ENCODE measurements at regions not wholly inside any gene's neighbourhood (a gene's known extent, or its start where the extent isn't known, plus 50 kb on each side); places are given as distances from the start of the nearest gene placed in this dataset.

- no peaks in the 10 kb centered on the region for H3K36me3 ChIP-seq (ENCODE audit: insufficient read depth, low read length)
- DNase-seq (no peak), ATAC-seq (ENCODE audit: insufficient read depth, low read depth) (no peak)
- H4K20me1 ChIP-seq (ENCODE audit: insufficient read depth, low read length), result no peaks in the 10 kb centered on the region
- H3K4me1 ChIP-seq (ENCODE audit: insufficient read depth, low read length), result no peaks in the 10 kb centered on the region
- no peak overlapping the region for H3K9ac ChIP-seq (ENCODE audit: low read depth, low read length)
- H3K4me2 ChIP-seq (ENCODE audit: insufficient read depth, low read length), result no peak overlapping the region
- no peak overlapping the region for H2AFZ ChIP-seq (ENCODE audit: low read depth, low read length)
- no peak for TF ChIP-seq EZH2 (IDR thresholded peaks at IDR 0.05; ENCODE audit: borderline replicate concordance, low read depth, low read length, severe bottlenecking)
- TF ChIP-seq CTCF (IDR thresholded peaks at IDR 0.05; ENCODE audit: borderline replicate concordance, extremely low read depth, low read length, poor library complexity, severe bottlenecking), result no peak
- H3K9me3 ChIP-seq (ENCODE audit: insufficient read depth, low read length, severe bottlenecking), result no peaks in the 10 kb centered on the region
- no peaks in the 10 kb centered on the region for H3K79me2 ChIP-seq (ENCODE audit: insufficient read depth, low read length)
- H3K4me3 ChIP-seq (ENCODE audit: low read depth in 1 of 2, low read length in 2 of 2), result no peak overlapping the region
- no peaks in the 10 kb centered on the region for H3K27me3 ChIP-seq (ENCODE audit: insufficient read depth, low read length, poor library complexity)
- H3K27ac ChIP-seq (ENCODE audit: low read length), result no peak overlapping the region
These were observed 295.3 kb upstream of the CTSO start for GRCh38 chr4:156248917-156249316.

GRCh38 chr4:156247470-156247869, 293.8 kb upstream of the CTSO start:
- TF ChIP-seq CTCF (IDR thresholded peaks at IDR 0.05; ENCODE audit: borderline replicate concordance, extremely low read depth, low read length, poor library complexity, severe bottlenecking), result no peak
- no peak for TF ChIP-seq EZH2 (IDR thresholded peaks at IDR 0.05; ENCODE audit: borderline replicate concordance, low read depth, low read length, severe bottlenecking)
- Histone ChIP-seq H3K4me3 (ENCODE audit: low read depth in 1 of 2, low read length in 2 of 2) (no peak overlapping the region), H3K4me1 (ENCODE audit: insufficient read depth, low read length) (no peaks in the 10 kb centered on the region), H2AFZ (ENCODE audit: low read depth, low read length) (no peak overlapping the region), H3K4me2 (ENCODE audit: insufficient read depth, low read length) (no peak overlapping the region), H3K27me3 (ENCODE audit: insufficient read depth, low read length, poor library complexity) (no peaks in the 10 kb centered on the region), H4K20me1 (ENCODE audit: insufficient read depth, low read length) (no peaks in the 10 kb centered on the region), H3K9ac (ENCODE audit: low read depth, low read length) (no peak overlapping the region), H3K36me3 (ENCODE audit: insufficient read depth, low read length) (no peaks in the 10 kb centered on the region), H3K79me2 (ENCODE audit: insufficient read depth, low read length) (no peaks in the 10 kb centered on the region), H3K27ac (ENCODE audit: low read length) (no peak overlapping the region), H3K9me3 (ENCODE audit: insufficient read depth, low read length, severe bottlenecking) (no peaks in the 10 kb centered on the region)
- DNase-seq, result no peak
- ATAC-seq (ENCODE audit: insufficient read depth, low read depth), result no peak

GRCh38 chr4:156243015-156243414, 289.3 kb upstream of the CTSO start:
- Histone ChIP-seq H3K27me3 (ENCODE audit: insufficient read depth, low read length, poor library complexity) (no peaks in the 10 kb centered on the region), H3K9ac (ENCODE audit: low read depth, low read length) (no peak overlapping the region), H3K79me2 (ENCODE audit: insufficient read depth, low read length) (no peaks in the 10 kb centered on the region), H2AFZ (ENCODE audit: low read depth, low read length) (no peak overlapping the region), H3K4me1 (ENCODE audit: insufficient read depth, low read length) (no peaks in the 10 kb centered on the region), H3K27ac (ENCODE audit: low read length) (no peak overlapping the region), H3K36me3 (ENCODE audit: insufficient read depth, low read length) (no peaks in the 10 kb centered on the region), H3K4me3 (ENCODE audit: low read depth in 1 of 2, low read length in 2 of 2) (no peak overlapping the region), H3K4me2 (ENCODE audit: insufficient read depth, low read length) (no peak overlapping the region), H3K9me3 (ENCODE audit: insufficient read depth, low read length, severe bottlenecking) (no peaks in the 10 kb centered on the region), H4K20me1 (ENCODE audit: insufficient read depth, low read length) (no peaks in the 10 kb centered on the region)
- DNase-seq (no peak), ATAC-seq (ENCODE audit: insufficient read depth, low read depth) (no peak)
- TF ChIP-seq EZH2 (IDR thresholded peaks at IDR 0.05; ENCODE audit: borderline replicate concordance, low read depth, low read length, severe bottlenecking), result no peak
- TF ChIP-seq CTCF (IDR thresholded peaks at IDR 0.05; ENCODE audit: borderline replicate concordance, extremely low read depth, low read length, poor library complexity, severe bottlenecking), result no peak

- ATAC-seq (ENCODE audit: insufficient read depth, low read depth) (no peak), DNase-seq (no peak)
- H3K4me1 ChIP-seq (ENCODE audit: insufficient read depth, low read length), result no peaks in the 10 kb centered on the region
- no peak overlapping the region for H3K4me3 ChIP-seq (ENCODE audit: low read depth in 1 of 2, low read length in 2 of 2)
- H3K9ac ChIP-seq (ENCODE audit: low read depth, low read length), result no peak overlapping the region
- H4K20me1 ChIP-seq (ENCODE audit: insufficient read depth, low read length), result no peaks in the 10 kb centered on the region
- no peaks in the 10 kb centered on the region for H3K79me2 ChIP-seq (ENCODE audit: insufficient read depth, low read length)
- no peak overlapping the region for H3K27ac ChIP-seq (ENCODE audit: low read length)
- H2AFZ ChIP-seq (ENCODE audit: low read depth, low read length), result no peak overlapping the region
- no peaks in the 10 kb centered on the region for H3K27me3 ChIP-seq (ENCODE audit: insufficient read depth, low read length, poor library complexity)
- TF ChIP-seq EZH2 (IDR thresholded peaks at IDR 0.05; ENCODE audit: borderline replicate concordance, low read depth, low read length, severe bottlenecking), result no peak
- no peak for TF ChIP-seq CTCF (IDR thresholded peaks at IDR 0.05; ENCODE audit: borderline replicate concordance, extremely low read depth, low read length, poor library complexity, severe bottlenecking)
- H3K9me3 ChIP-seq (ENCODE audit: insufficient read depth, low read length, severe bottlenecking), result no peaks in the 10 kb centered on the region
- H3K36me3 ChIP-seq (ENCODE audit: insufficient read depth, low read length), result no peaks in the 10 kb centered on the region
- H3K4me2 ChIP-seq (ENCODE audit: insufficient read depth, low read length), result no peak overlapping the region
These were observed 288.7 kb upstream of the CTSO start for GRCh38 chr4:156242390-156242789.
